Trophoblast cell (in vitro differentiated cells and primary cell): ENCODE measurements at regions not wholly inside any gene's neighbourhood (a gene's known extent, or its start where the extent isn't known, plus 50 kb on each side); places are given as distances from the start of the nearest gene placed in this dataset.

Experiments
- DNase-seq, 2 donors: peaks; one replicate each; pipeline ENCODE4 v3.0.0-alpha.2; 2016
- H2AFZ ChIP-seq: 2 replicates; pipeline ENCODE4 v1.6.1; 2013; ENCODE audit warnings: low read length, moderate library complexity, mild to moderate bottlenecking; ENCODE audit not compliant: insufficient read depth, poor library complexity
- H2AK5ac ChIP-seq: 2 replicates; pipeline ENCODE4 v1.6.1; 2013; ENCODE audit warnings: mild to moderate bottlenecking, low read length
- H2BK120ac ChIP-seq: 2 replicates; pipeline ENCODE4 v1.6.1; 2013; ENCODE audit warnings: low read length, mild to moderate bottlenecking, moderate library complexity; ENCODE audit not compliant: insufficient read depth, poor library complexity
- H2BK12ac ChIP-seq: 2 replicates; pipeline ENCODE4 v1.6.1; 2013; ENCODE audit warnings: mild to moderate bottlenecking, low read length, moderate library complexity
- H2BK5ac ChIP-seq: 2 replicates; pipeline ENCODE4 v1.6.1; 2013; ENCODE audit warnings: low read length, low read depth, moderate library complexity, mild to moderate bottlenecking; ENCODE audit not compliant: poor library complexity
- H3K14ac ChIP-seq: 2 replicates; pipeline ENCODE4 v1.6.1; 2013; ENCODE audit warnings: mild to moderate bottlenecking, low read length
- H3K18ac ChIP-seq: 2 replicates; pipeline ENCODE4 v1.6.1; 2013; ENCODE audit warnings: mild to moderate bottlenecking, low read length
- H3K23ac ChIP-seq: 2 replicates; pipeline ENCODE4 v1.6.1; 2013; ENCODE audit warnings: low read length
- H3K27ac ChIP-seq: 2 replicates; pipeline ENCODE4 v1.5.1; 2013; ENCODE audit warnings: low read depth, mild to moderate bottlenecking, inconsistent platforms, low read length, moderate library complexity
- H3K27me3 ChIP-seq: 2 replicates; pipeline ENCODE4 v1.6.1; 2013; ENCODE audit warnings: inconsistent platforms, mild to moderate bottlenecking, low read length, moderate library complexity; ENCODE audit not compliant: insufficient read depth
- H3K36me3 ChIP-seq, 2 experiments: 1 replicate in 1 of 2; 2 replicates in 1 of 2; pipeline ENCODE4 v1.6.1; 2013; ENCODE audit warnings: low read length in 2 of 2, mild to moderate bottlenecking in 2 of 2, moderate library complexity in 1 of 2; ENCODE audit not compliant: insufficient read depth in 2 of 2, control insufficient read depth in 1 of 2
- H3K4ac ChIP-seq: 2 replicates; pipeline ENCODE4 v1.6.1; 2013; ENCODE audit warnings: low read depth, mild to moderate bottlenecking, low read length, moderate library complexity
- H3K4me1 ChIP-seq, 2 experiments: 1 replicate in 1 of 2; 2 replicates in 1 of 2; pipeline ENCODE4 v1.6.1; 2013; ENCODE audit warnings: low read length in 2 of 2, mild to moderate bottlenecking in 2 of 2, moderate library complexity in 1 of 2; ENCODE audit not compliant: insufficient read depth in 2 of 2, control insufficient read depth in 1 of 2
- H3K4me2 ChIP-seq: 2 replicates; pipeline ENCODE4 v1.6.1; 2013; ENCODE audit warnings: inconsistent platforms, mild to moderate bottlenecking, low read length, moderate library complexity
- H3K4me3 ChIP-seq: 2 replicates; pipeline ENCODE4 v1.5.1; 2013; ENCODE audit warnings: mild to moderate bottlenecking, low read depth, low read length, inconsistent platforms
- H3K79me1 ChIP-seq: one replicate; pipeline ENCODE4 v1.6.1; 2013; ENCODE audit warnings: low read length
- H3K79me2 ChIP-seq: 2 replicates; pipeline ENCODE4 v1.6.1; 2013; ENCODE audit warnings: low read length, mild to moderate bottlenecking; ENCODE audit not compliant: control insufficient read depth, insufficient read depth, poor library complexity
- H3K9ac ChIP-seq: 2 replicates; pipeline ENCODE4 v1.6.1; 2013; ENCODE audit warnings: mild to moderate bottlenecking, low read length
- H3K9me3 ChIP-seq: 2 replicates; pipeline ENCODE4 v1.6.1; 2013; ENCODE audit warnings: low read depth, mild to moderate bottlenecking, control low read depth, inconsistent platforms, low read length; ENCODE audit not compliant: insufficient read depth
- H4K12ac ChIP-seq: 2 replicates; pipeline ENCODE4 v1.6.1; 2013; ENCODE audit warnings: low read depth, mild to moderate bottlenecking, low read length, moderate library complexity
- H4K8ac ChIP-seq: 2 replicates; pipeline ENCODE4 v1.6.1; 2013; ENCODE audit warnings: low read depth, mild to moderate bottlenecking, low read length, moderate library complexity
- H4K91ac ChIP-seq: one replicate; pipeline ENCODE4 v1.6.1; 2013; ENCODE audit warnings: low read depth, mild to moderate bottlenecking, low read length, moderate library complexity
- WGBS: extraction: QIAGEN DNeasy Blood & Tissue Kit; methylation state at CpG from one replicate; pipeline ENCODE4 v1.1.7; 2013; ENCODE audit warnings: missing lambda C conversion rate; ENCODE audit not compliant: insufficient read length, insufficient coverage; ENCODE audit errors: extremely low coverage; 5-methylcytosine and 5-hydroxymethylcytosine counted together

DNA sequence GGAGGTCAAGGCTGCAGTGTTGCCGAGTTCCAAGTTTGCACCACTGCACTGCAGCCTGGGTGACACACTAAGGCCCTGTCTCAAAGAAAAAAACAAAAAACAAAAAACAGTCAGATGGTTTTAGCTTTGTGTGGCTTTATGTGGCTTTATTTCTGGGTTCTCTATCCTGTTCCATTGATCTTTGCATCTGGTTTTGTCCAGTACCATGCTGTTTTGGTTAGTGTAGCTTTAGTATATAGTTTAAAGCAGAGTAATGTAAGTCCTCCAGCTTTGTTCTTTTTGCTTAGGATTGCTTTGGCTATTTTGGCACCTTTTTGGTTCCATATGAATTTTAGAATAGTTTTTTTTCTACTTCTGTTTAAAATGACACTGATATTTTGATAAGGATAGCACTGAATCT, 225.5 kb downstream of the HDGFL1 start:
- H4K12ac ChIP-seq, result no peak overlapping the region
- H3K9ac ChIP-seq, result no peak overlapping the region
- peak overlapping the region; percentile 57 for H3K4me3 ChIP-seq
- H4K8ac ChIP-seq, result no peak overlapping the region
- H2BK12ac ChIP-seq, result no peak overlapping the region
- no peak overlapping the region for H2BK120ac ChIP-seq
- no peaks in the 10 kb centered on the region for H3K27me3 ChIP-seq
- no peak overlapping the region for H3K4me2 ChIP-seq
- no peaks in the 10 kb centered on the region for H3K79me1 ChIP-seq
- H2AK5ac ChIP-seq, result no peak overlapping the region
- H2BK5ac ChIP-seq, result no peak overlapping the region
- H3K18ac ChIP-seq, result no peak overlapping the region
- H4K91ac ChIP-seq, result no peak overlapping the region
- no peaks in the 10 kb centered on the region for H3K4me1 ChIP-seq
- H3K14ac ChIP-seq, result no peak overlapping the region
- no peak overlapping the region for H3K4ac ChIP-seq
- DNase-seq, result no peak
- no peaks in the 10 kb centered on the region for H3K36me3 ChIP-seq
- H2AFZ ChIP-seq, result no peak overlapping the region
- H3K79me2 ChIP-seq, result no peaks in the 10 kb centered on the region
- peaks cover 2% of the 10 kb centered on the region for H3K9me3 ChIP-seq
- no CpG with 5 or more reads among the region's 1 CpG for WGBS
- H3K23ac ChIP-seq, result no peak overlapping the region
- H3K27ac ChIP-seq, result no peak overlapping the region

DNA sequence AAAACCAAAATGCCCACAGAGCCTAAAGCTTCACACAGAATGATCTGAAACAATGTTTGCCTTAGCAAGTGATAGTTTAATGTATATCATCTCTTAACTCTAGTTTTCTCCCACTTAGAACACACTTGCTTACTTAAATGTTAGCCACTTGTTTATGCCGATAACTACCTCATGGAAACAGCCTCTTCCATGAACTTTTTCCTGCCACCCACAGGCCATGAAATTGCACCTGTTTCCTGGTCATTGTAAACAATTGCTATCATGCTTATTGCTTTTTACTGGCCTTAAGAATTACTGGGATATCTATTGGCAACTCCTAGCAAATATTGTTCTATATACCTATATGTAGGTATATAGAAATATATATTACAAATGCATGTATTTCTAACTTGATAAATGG, 231.1 kb downstream of the HDGFL1 start:
- Histone ChIP-seq H4K12ac (no peak overlapping the region), H2AFZ (no peak overlapping the region), H2BK5ac (no peak overlapping the region), H4K91ac (no peak overlapping the region), H3K23ac (no peak overlapping the region), H3K36me3 (no peaks in the 10 kb centered on the region), H3K4me1 (no peaks in the 10 kb centered on the region), H3K18ac (no peak overlapping the region), H3K4me3 (no peak overlapping the region), H3K4me2 (no peak overlapping the region), H2BK120ac (no peak overlapping the region), H4K8ac (no peak overlapping the region), H2AK5ac (no peak overlapping the region), H3K4ac (no peak overlapping the region), H3K79me1 (no peaks in the 10 kb centered on the region), H3K27ac (no peak overlapping the region), H3K27me3 (no peaks in the 10 kb centered on the region), H3K9ac (no peak overlapping the region), H3K9me3 (no peaks in the 10 kb centered on the region), H2BK12ac (no peak overlapping the region), H3K79me2 (no peaks in the 10 kb centered on the region), H3K14ac (no peak overlapping the region)
- DNase-seq, result no peak
- WGBS, result no CpG with 5 or more reads among the region's 1 CpG

DNA sequence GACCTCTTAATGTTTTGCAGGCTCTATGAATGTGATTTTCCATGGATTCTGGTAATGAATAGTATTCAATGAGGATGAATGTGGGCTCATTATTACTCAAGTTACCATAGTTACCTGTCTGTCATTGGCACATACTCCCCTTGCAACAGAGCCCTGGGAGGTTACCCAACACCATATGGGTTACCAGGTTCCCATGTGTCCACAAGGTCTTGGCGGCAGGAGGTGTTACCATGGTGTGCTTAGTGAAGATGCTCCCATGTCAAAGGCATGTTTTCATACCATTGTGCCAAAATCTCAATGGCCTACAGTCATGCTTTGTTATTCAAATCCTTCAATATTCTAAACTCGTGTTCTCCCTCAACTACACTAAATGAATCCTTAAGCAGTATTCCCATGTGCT, 232.5 kb downstream of the HDGFL1 start:
- no peak overlapping the region for H2BK120ac ChIP-seq
- no peak overlapping the region for H3K9ac ChIP-seq
- no peaks in the 10 kb centered on the region for H3K36me3 ChIP-seq
- H3K4ac ChIP-seq, result no peak overlapping the region
- no peak overlapping the region for H3K14ac ChIP-seq
- peak in 1 of 2 donors; percentile 20 for DNase-seq
- no peaks in the 10 kb centered on the region for H3K4me1 ChIP-seq
- no peak overlapping the region for H4K12ac ChIP-seq
- no peaks in the 10 kb centered on the region for H3K79me2 ChIP-seq
- no peak overlapping the region for H3K4me2 ChIP-seq
- H2AFZ ChIP-seq, result no peak overlapping the region
- H2BK12ac ChIP-seq, result no peak overlapping the region
- no peaks in the 10 kb centered on the region for H3K9me3 ChIP-seq
- H4K8ac ChIP-seq, result no peak overlapping the region
- H2BK5ac ChIP-seq, result no peak overlapping the region
- no peak overlapping the region for H3K4me3 ChIP-seq
- no peaks in the 10 kb centered on the region for H3K79me1 ChIP-seq
- no CpG with 5 or more reads among the region's 2 CpGs for WGBS
- no peak overlapping the region for H3K18ac ChIP-seq
- no peak overlapping the region for H2AK5ac ChIP-seq
- no peaks in the 10 kb centered on the region for H3K27me3 ChIP-seq
- no peak overlapping the region for H4K91ac ChIP-seq
- no peak overlapping the region for H3K27ac ChIP-seq
- H3K23ac ChIP-seq, result no peak overlapping the region

DNA sequence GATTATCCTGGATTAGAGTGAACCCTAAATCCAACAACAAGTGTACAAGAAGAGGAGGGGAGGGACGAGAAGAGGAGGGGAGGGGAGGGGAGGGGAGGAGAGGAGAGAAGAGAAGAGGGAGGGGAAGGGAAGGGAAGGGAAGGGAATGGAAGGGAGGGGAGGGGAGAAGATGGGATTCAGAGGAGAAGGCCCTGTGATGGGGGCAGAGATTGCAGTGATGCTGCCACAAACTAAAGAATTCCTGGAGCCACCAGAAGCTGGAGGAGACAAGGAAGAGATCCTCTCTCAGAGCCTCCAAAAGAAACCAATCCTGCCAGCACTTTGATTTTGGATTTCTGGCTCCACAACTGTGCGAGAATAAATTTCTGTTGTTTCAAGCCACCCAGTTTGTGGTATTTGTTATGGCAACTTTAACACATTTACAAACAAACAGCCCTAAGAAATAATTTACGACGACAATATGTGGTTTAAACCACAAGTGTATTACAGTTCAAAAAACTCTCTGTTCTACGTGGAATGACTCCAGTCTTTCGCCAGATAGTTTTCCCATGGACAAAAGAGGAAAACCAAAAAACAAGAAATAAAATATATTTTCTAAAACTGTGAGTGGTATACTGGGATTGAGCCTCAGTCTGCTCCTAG, 235.4 kb downstream of the HDGFL1 start:
- H3K27me3 ChIP-seq, result no peaks in the 10 kb centered on the region
- no peak overlapping the region for H3K9ac ChIP-seq
- no peak overlapping the region for H4K8ac ChIP-seq
- H3K27ac ChIP-seq, result no peak overlapping the region
- DNase-seq, result no peak
- H3K4me2 ChIP-seq, result no peak overlapping the region
- H3K4ac ChIP-seq, result no peak overlapping the region
- H2BK12ac ChIP-seq, result no peak overlapping the region
- H3K23ac ChIP-seq, result no peak overlapping the region
- no peak overlapping the region for H4K12ac ChIP-seq
- H3K9me3 ChIP-seq, result no peaks in the 10 kb centered on the region
- H3K14ac ChIP-seq, result no peak overlapping the region
- H3K4me3 ChIP-seq, result no peak overlapping the region
- H3K18ac ChIP-seq, result no peak overlapping the region
- H3K36me3 ChIP-seq, result no peaks in the 10 kb centered on the region
- WGBS, result no CpG with 5 or more reads among the region's 6 CpGs
- H4K91ac ChIP-seq, result no peak overlapping the region
- H3K79me1 ChIP-seq, result no peaks in the 10 kb centered on the region
- no peak overlapping the region for H2AFZ ChIP-seq
- no peak overlapping the region for H2AK5ac ChIP-seq
- H2BK120ac ChIP-seq, result no peak overlapping the region
- H3K79me2 ChIP-seq, result no peaks in the 10 kb centered on the region
- H3K4me1 ChIP-seq, result peaks cover 0 to 2% of the 10 kb centered on the region in 2 experiments
- no peak overlapping the region for H2BK5ac ChIP-seq
